ENCODE measurements at regions not wholly inside any gene's neighbourhood (a gene's known extent, or its start where the extent isn't known, plus 50 kb on each side); places are given as distances from the start of the nearest gene placed in this dataset.

DNA sequence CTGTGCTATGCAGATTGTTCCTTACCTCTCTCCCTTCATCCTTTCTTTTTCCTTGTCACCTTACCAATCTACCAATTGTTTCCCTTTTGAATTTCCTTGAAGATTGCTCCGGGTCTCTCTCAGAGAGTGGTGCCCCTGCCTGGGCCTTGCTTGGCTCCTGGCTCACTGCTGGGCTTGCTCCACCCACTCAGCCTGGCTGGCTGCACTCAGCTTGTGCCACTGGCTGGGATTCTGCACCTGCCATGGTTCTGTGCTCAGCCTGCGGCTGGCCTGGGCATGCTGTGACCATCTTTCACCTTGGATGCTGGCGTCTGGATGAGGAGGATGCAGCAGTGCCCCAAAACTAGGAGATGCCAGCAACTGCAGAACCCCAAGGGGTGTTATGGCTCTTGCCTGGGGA, 463.9 kb upstream of the CXADR start:
- TF ChIP-seq, protein P1, sequence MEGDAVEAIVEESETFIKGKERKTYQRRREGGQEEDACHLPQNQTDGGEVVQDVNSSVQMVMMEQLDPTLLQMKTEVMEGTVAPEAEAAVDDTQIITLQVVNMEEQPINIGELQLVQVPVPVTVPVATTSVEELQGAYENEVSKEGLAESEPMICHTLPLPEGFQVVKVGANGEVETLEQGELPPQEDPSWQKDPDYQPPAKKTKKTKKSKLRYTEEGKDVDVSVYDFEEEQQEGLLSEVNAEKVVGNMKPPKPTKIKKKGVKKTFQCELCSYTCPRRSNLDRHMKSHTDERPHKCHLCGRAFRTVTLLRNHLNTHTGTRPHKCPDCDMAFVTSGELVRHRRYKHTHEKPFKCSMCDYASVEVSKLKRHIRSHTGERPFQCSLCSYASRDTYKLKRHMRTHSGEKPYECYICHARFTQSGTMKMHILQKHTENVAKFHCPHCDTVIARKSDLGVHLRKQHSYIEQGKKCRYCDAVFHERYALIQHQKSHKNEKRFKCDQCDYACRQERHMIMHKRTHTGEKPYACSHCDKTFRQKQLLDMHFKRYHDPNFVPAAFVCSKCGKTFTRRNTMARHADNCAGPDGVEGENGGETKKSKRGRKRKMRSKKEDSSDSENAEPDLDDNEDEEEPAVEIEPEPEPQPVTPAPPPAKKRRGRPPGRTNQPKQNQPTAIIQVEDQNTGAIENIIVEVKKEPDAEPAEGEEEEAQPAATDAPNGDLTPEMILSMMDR (IDR thresholded peaks at IDR 0.05; ENCODE audit: unreplicated experiment) = no peak
- Mint-ChIP-seq H3K4me3 (ENCODE audit: low read depth, unreplicated experiment) (no peak overlapping the region), H3K27ac (ENCODE audit: unreplicated experiment) (no peak overlapping the region), H3K9me3 (ENCODE audit: low read depth, unreplicated experiment) (peaks cover 2% of the 10 kb centered on the region), H3K36me3 (ENCODE audit: insufficient read depth, unreplicated experiment) (no peaks in the 10 kb centered on the region), H3K4me1 (ENCODE audit: low read depth, unreplicated experiment) (peaks cover 33% of the 10 kb centered on the region), H3K27me3 (ENCODE audit: unreplicated experiment) (no peaks in the 10 kb centered on the region)
- no TSS peak for BruUV-seq (replicated peaks)
- CTCF ChIA-PET = interaction anchor here (0.6 kb wide), 1 partner anchor 130 kb away, joined by 4 read pairs; no protein-coding TSS in a partner anchor
- no peak for DNase-seq
- intact Hi-C loops (cut with micrococcal nuclease; ENCODE audit: unreplicated experiment) = loop anchor here (5.0 kb wide), 1 partner anchor 107 kb away; no protein-coding TSS in a partner anchor

DNA sequence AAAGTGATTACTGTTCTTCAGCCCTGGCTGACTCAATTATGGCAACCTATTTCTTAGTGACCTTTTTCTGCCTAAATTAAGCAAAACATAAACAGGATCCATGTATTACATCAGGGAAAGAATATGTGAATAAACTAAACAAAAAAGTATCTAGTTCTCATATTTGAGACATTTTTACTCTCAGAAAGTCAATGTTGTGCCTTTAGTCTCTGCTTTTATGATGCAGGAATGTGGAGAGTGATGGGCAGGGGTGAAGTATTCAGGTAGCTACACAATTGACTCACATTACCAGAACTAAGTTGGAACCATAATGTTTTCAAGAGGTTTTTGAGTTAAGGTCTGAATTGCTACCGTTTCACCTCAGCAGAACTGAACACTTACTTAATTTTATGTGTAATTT, 462.7 kb upstream of the CXADR start:
- DNase-seq = no peak
- no peak overlapping the region for H3K4me3 Mint-ChIP-seq (ENCODE audit: low read depth, unreplicated experiment)
- CTCF ChIA-PET = interaction anchor here (0.5 to 1.3 kb wide), 2 partner anchors 8 to 66 kb away, joined by 3 read pairs; no protein-coding TSS in a partner anchor

DNA sequence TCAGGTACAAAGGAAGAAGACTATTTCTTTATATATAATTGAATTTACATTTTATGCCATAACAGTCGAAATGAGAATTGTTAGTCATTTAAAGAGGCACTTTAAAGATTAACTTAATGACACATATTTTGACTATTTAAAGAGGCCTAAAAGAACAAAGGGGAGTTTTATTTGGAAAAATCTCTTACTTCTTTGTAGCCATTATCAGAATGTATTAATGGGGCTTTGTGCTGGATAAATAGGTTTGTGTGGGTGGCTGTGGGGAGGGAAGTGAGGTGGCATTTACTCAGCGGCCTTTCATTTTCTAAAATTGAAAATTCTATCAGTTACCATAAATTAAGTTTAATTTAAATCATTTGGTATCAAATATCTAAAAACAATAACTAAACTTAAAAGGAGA, 462.2 kb upstream of the CXADR start:
- TF ChIP-seq, protein P1 (IDR thresholded peaks at IDR 0.05; ENCODE audit: unreplicated experiment) = no peak
- peak overlapping the region; percentile 44 for H3K27ac Mint-ChIP-seq (ENCODE audit: unreplicated experiment)
- intact Hi-C loops (cut with micrococcal nuclease; ENCODE audit: unreplicated experiment) = no loop called here
- no peaks in the 10 kb centered on the region for H3K36me3 Mint-ChIP-seq (ENCODE audit: insufficient read depth, unreplicated experiment)
- H3K27me3 Mint-ChIP-seq (ENCODE audit: unreplicated experiment) = no peaks in the 10 kb centered on the region
- peaks cover 2% of the 10 kb centered on the region for H3K9me3 Mint-ChIP-seq (ENCODE audit: low read depth, unreplicated experiment)
- no peak overlapping the region for H3K4me3 Mint-ChIP-seq (ENCODE audit: low read depth, unreplicated experiment)
- CTCF ChIA-PET = interaction anchor here (1.3 kb wide), 1 partner anchor 8 kb away, joined by 3 read pairs; no protein-coding TSS in a partner anchor
- DNase-seq = no peak
- peaks cover 33% of the 10 kb centered on the region for H3K4me1 Mint-ChIP-seq (ENCODE audit: low read depth, unreplicated experiment)
- BruUV-seq (replicated peaks) = no TSS peak

More for the DNA sequence above, 462.7 kb upstream of the CXADR start:
- TF ChIP-seq, protein P1 (IDR thresholded peaks at IDR 0.05; ENCODE audit: unreplicated experiment) = no peak
- Mint-ChIP-seq H3K27ac (ENCODE audit: unreplicated experiment) (peak overlapping the region; percentile 44), H3K36me3 (ENCODE audit: insufficient read depth, unreplicated experiment) (no peaks in the 10 kb centered on the region), H3K9me3 (ENCODE audit: low read depth, unreplicated experiment) (peaks cover 2% of the 10 kb centered on the region), H3K27me3 (ENCODE audit: unreplicated experiment) (no peaks in the 10 kb centered on the region), H3K4me1 (ENCODE audit: low read depth, unreplicated experiment) (peaks cover 33% of the 10 kb centered on the region)
- intact Hi-C loops (cut with micrococcal nuclease; ENCODE audit: unreplicated experiment) = no loop called here
- BruUV-seq (replicated peaks) = no TSS peak

DNA sequence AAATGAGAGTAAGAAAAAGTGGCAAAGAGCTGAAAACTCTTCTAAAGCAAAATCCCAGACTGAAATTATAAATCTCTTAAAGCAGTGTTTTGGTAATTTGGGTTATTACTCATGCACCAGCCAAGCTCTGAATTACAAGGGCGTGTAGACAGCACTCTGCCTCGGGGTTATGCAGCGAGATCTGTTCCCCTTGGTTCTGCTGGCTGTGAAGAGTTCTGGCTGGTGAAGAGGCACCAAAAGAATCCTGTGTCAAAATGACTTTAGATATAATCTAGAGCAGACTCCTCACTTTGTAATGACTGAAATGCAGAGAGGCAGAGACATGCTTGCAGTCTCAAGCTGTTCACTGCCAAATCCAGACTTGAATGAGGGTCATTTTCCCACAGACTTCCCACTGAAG, 461.8 kb upstream of the CXADR start:
- DNase-seq = peak; percentile 1
- Mint-ChIP-seq H3K27ac (ENCODE audit: unreplicated experiment) (peak overlapping the region; percentile 44), H3K36me3 (ENCODE audit: insufficient read depth, unreplicated experiment) (no peaks in the 10 kb centered on the region), H3K27me3 (ENCODE audit: unreplicated experiment) (no peaks in the 10 kb centered on the region), H3K4me1 (ENCODE audit: low read depth, unreplicated experiment) (peaks cover 33% of the 10 kb centered on the region), H3K9me3 (ENCODE audit: low read depth, unreplicated experiment) (peaks cover 2% of the 10 kb centered on the region), H3K4me3 (ENCODE audit: low read depth, unreplicated experiment) (no peak overlapping the region)
- BruUV-seq (replicated peaks) = no TSS peak
- intact Hi-C loops (cut with micrococcal nuclease; ENCODE audit: unreplicated experiment) = no loop called here
- CTCF ChIA-PET = interaction anchor here (1.3 kb wide), 1 partner anchor 9 kb away, joined by 3 read pairs; no protein-coding TSS in a partner anchor
- TF ChIP-seq, protein P1 (IDR thresholded peaks at IDR 0.05; ENCODE audit: unreplicated experiment) = no peak
